ENCODE measurements at regions not wholly inside any gene's neighbourhood (a gene's known extent, or its start where the extent isn't known, plus 50 kb on each side); places are given as distances from the start of the nearest gene placed in this dataset.

- TF ChIP-seq CTCF (conservative IDR thresholded peaks at IDR 0.05; ENCODE audit: low read length): no peak
- TF ChIP-seq EZH2phosphoT487 (IDR thresholded peaks at IDR 0.05; ENCODE audit: borderline replicate concordance): no peak
Observed at GRCh38 chr14:65191716-65192115, 89.4 kb upstream of the MAX start.
